ENCODE measurements at regions not wholly inside any gene's neighbourhood (a gene's known extent, or its start where the extent isn't known, plus 50 kb on each side); places are given as distances from the start of the nearest gene placed in this dataset.

DNA sequence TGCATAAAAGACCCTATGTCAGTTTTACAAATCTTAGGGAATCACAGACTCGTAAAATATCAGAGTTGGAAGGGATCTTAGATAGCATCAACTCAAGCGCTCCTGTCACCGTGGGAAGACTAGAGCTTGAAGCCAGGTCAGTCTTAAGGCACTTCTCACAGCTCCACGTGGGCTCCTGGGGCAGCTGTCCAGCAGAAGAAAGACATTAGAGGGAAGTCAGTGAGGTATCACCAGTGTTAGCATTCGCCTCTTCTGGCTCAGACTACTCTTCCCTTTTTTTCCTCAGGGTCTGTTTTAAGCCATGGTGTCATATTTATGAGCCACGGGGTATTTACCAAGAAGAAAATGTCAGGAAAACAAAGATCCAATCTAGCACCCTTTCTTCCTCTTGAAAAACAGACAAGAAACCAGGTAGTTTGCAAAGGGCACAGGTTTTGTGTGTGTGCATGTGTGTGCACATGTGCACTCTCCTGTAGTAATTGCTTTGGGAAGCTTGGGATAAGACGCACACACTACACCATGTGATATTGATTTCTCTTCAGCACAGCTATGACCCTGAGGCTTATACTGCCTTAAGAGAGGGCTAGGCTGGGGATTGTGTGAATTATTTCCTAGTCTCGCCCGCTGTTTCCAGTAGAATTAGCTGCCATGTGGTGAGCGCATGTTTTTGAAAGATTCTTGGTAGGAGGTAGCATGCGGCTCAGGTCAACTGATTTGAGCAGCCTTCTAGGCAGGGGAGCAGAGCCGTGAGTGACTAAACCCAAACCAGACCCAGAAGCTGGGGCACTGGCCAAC, 61.0 kb upstream of the ELAC2 start:
- H3K4me1 ChIP-seq (ENCODE audit: low read depth) = no peaks in the 10 kb centered on the region
- TF ChIP-seq, protein P1, sequence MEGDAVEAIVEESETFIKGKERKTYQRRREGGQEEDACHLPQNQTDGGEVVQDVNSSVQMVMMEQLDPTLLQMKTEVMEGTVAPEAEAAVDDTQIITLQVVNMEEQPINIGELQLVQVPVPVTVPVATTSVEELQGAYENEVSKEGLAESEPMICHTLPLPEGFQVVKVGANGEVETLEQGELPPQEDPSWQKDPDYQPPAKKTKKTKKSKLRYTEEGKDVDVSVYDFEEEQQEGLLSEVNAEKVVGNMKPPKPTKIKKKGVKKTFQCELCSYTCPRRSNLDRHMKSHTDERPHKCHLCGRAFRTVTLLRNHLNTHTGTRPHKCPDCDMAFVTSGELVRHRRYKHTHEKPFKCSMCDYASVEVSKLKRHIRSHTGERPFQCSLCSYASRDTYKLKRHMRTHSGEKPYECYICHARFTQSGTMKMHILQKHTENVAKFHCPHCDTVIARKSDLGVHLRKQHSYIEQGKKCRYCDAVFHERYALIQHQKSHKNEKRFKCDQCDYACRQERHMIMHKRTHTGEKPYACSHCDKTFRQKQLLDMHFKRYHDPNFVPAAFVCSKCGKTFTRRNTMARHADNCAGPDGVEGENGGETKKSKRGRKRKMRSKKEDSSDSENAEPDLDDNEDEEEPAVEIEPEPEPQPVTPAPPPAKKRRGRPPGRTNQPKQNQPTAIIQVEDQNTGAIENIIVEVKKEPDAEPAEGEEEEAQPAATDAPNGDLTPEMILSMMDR (IDR thresholded peaks at IDR 0.05) = no peak
- no peak for DNase-seq
- no peaks in the 10 kb centered on the region for H3K9me3 ChIP-seq
- no peak overlapping the region for H3K4me3 ChIP-seq
- no peak for ATAC-seq
- no peaks in the 10 kb centered on the region for H3K36me3 ChIP-seq (ENCODE audit: low read depth)
- intact Hi-C loops (cut with DNase I, micrococcal nuclease) = no loop called here

DNA sequence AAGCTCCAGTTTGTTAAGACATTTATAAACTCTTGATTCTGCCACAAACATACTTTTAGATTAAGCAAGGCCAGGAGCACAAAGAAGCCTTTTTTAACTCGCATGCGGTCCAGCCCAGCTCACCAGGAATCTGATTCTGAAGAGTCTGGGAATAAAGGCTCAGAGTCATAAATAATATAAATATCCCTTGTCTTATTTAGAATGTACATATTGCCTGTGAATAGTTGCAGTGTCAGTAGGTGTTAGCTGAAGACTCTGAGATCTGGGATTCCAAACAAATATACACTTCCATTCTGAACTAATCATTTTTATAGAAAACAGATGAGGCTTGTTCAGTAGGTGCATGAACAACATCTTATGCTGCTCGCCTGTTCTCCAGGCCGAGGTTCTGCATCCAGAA, 59.1 kb upstream of the ELAC2 start:
- Histone ChIP-seq H3K9me3 (no peaks in the 10 kb centered on the region), H3K36me3 (ENCODE audit: low read depth) (no peaks in the 10 kb centered on the region), H3K4me3 (no peak overlapping the region), H3K4me1 (ENCODE audit: low read depth) (no peaks in the 10 kb centered on the region)
- no peak for DNase-seq
- no peak for ATAC-seq
- intact Hi-C loops (cut with DNase I, micrococcal nuclease) = no loop called here
- TF ChIP-seq, protein P1 (IDR thresholded peaks at IDR 0.05) = no peak

DNA sequence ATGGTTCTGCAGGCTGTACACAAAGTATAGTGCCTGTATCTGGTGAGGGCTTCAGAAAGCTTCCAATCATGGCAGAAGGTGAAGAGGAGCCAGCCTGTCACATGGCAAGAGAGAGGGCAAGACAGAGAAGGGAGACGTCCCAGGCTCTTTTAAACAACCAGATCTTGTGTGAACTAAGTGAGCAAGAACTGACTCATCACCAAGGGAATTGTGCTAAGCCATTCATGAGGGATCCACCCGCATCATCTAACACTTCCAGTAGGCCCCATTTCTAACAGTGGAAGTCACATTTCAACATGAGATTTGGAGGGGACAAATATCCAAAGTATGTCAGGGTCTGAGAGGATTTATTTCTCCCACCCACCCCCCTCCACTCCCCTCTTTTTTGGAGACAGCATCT, 56.2 kb upstream of the ELAC2 start:
- H3K4me1 ChIP-seq (ENCODE audit: low read depth) = no peaks in the 10 kb centered on the region
- H3K36me3 ChIP-seq (ENCODE audit: low read depth) = no peaks in the 10 kb centered on the region
- H3K9me3 ChIP-seq = no peaks in the 10 kb centered on the region
- TF ChIP-seq, protein P1 (IDR thresholded peaks at IDR 0.05) = no peak
- H3K4me3 ChIP-seq = no peak overlapping the region
- ATAC-seq = no peak
- intact Hi-C loops (cut with DNase I, micrococcal nuclease) = no loop called here
- DNase-seq = no peak

DNA sequence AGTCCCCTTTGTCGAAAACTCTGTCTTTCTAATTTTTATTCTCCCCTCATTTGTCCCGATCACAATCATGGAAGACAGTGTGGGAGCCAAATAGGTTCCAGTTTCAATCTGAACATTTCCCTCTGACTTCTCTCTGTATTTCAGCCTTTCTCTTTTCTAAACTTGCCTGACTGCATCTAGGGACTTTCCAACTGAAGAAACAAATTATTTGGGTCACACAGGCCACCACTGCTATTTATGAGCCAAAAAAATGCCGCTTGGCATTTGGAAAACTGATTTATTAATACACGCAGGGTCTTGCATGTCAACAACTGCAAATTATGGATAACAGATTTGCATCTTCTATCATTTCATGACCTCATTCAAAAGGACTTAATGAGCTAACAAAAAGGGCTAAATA, 55.2 kb upstream of the ELAC2 start:
- Histone ChIP-seq H3K4me1 (ENCODE audit: low read depth) (no peaks in the 10 kb centered on the region), H3K9me3 (no peaks in the 10 kb centered on the region), H3K4me3 (no peak overlapping the region), H3K36me3 (ENCODE audit: low read depth) (no peaks in the 10 kb centered on the region)
- no peak for ATAC-seq
- no peak for DNase-seq
- TF ChIP-seq, protein P1 (IDR thresholded peaks at IDR 0.05) = no peak
- intact Hi-C loops (cut with DNase I, micrococcal nuclease) = no loop called here

DNA sequence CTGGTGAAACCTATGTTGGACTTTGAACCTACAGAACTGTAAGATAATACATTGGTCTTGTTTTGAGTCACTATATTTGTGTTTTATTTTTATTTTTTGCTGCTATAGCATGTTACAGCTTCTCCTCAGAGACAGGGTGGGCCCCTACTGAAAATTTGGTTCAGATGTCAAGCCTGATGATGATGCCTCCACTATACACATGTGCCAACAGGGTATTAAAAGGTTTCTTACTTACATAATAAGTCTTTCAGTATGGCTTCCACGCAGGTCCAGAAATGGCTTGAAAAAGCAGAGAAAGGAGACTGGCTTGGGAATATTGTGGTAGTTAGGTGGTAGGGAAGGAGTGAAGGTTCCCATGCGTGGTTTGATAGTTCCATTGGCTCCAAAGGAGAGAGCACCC, 52.9 kb upstream of the ELAC2 start:
- Histone ChIP-seq H3K9me3 (no peaks in the 10 kb centered on the region), H3K36me3 (ENCODE audit: low read depth) (no peaks in the 10 kb centered on the region), H3K4me1 (ENCODE audit: low read depth) (no peaks in the 10 kb centered on the region), H3K4me3 (no peak overlapping the region)
- DNase-seq (no peak), ATAC-seq (no peak)
- intact Hi-C loops (cut with DNase I, micrococcal nuclease) = no loop called here
- TF ChIP-seq, protein P1 (IDR thresholded peaks at IDR 0.05) = no peak
